HEK293T (cell line): ENCODE measurements at regions not wholly inside any gene's neighbourhood (a gene's known extent, or its start where the extent isn't known, plus 50 kb on each side); places are given as distances from the start of the nearest gene placed in this dataset.

Experiments used
- BHLHE40 ChIP-seq: fragments of 450-650 bp; IDR thresholded peaks from 2 replicates; pipeline ENCODE4 v1.6.1; 2016; ENCODE audit warnings: mild to moderate bottlenecking, moderate library complexity, borderline replicate concordance
- SP1 ChIP-seq: fragments of 450-650 bp; IDR thresholded peaks from 2 replicates; pipeline ENCODE4 v1.6.1; 2017

- TF ChIP-seq BHLHE40, result no peak
- TF ChIP-seq SP1, result no peak
Measured at GRCh38 chr4:34158878-34159277, 2085.4 kb downstream of the ARAP2 start.
